NCI-H345 (cell line): ENCODE measurements at regions not wholly inside any gene's neighbourhood (a gene's known extent, or its start where the extent isn't known, plus 50 kb on each side); places are given as distances from the start of the nearest gene placed in this dataset.
"Not testable (repeated sequence)": the region's sequence is repeated elsewhere in the genome, so short reads cannot be mapped to it uniquely, and the experiment has no call there.

Experiments used
- DNase-seq: peaks from one replicate; lab custom pipeline; 2025; lab: John Stamatoyannopoulos, UW

GRCh38 chr5:110248921-110249320 is 477.6 kb downstream of the TMEM232 start:
- no peak for DNase-seq

GRCh38 chr5:110250355-110250754 is 476.1 kb downstream of the TMEM232 start:
- DNase-seq = no peak

DNA sequence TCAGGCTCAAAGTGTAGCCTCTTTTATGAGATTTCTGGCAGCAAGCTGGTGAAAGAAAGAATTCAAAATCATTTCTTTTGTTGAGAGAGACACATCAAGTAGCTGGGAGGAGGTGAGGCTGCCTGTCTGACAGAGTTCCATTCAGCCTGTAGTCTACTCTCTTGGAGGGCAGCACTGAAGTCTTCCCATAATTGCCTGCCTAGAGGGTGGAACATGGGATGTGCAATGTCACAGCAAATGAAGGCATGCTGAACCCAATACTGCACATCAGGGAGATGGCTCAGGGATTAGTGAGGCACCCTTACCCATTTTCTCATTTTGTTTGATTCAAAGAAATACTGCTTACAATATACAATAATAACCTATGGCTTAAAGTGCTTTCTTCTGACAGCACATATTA is 475.7 kb downstream of the TMEM232 start:
- no peak for DNase-seq

GRCh38 chr5:110251366-110251765 is 475.1 kb downstream of the TMEM232 start:
- DNase-seq = no peak

GRCh38 chr5:110255194-110255593 is 471.3 kb downstream of the TMEM232 start:
- no peak for DNase-seq

GRCh38 chr5:110256298-110256697 is 470.2 kb downstream of the TMEM232 start:
- no peak for DNase-seq

GRCh38 chr5:110257971-110258370 is 468.5 kb downstream of the TMEM232 start:
- DNase-seq = peak; percentile 27

DNA sequence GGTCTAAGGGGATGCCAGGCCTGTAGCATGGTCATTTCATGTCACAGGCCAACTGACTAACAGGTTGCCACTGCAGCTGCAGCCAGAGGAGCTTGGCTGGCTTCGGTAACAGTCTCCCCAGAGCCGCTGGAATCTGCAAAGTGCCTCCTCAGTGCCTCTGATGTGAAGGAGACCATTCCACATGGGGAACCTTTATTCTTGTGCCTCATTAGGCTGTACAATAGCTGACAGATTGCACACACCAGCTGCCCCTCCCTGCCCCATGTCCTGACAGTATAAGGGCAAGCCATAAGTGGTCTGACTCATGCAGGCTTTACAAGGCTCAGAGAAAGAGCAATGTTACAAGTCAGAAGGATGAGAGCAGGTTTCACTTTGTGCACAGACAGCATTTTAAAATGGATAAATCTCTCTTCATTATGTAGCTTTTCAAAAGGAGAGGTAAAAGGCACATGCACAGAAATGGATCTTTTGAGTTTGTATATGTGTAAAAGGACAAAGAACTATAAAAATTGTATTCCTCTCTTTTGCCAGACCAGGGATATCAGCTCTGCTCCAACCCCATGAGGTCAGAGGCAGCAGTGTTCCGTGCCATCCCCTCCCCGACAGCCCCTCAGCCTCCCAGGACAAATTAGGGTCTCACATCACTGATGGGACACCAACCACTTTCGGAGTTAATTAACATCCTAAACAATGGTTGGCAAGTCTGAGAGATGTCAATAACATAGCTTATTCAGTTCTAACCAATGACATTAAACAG is 467.8 kb downstream of the TMEM232 start:
- peak; percentile 62 for DNase-seq

GRCh38 chr5:110262749-110263148 is 463.7 kb downstream of the TMEM232 start:
- DNase-seq = no peak

DNA sequence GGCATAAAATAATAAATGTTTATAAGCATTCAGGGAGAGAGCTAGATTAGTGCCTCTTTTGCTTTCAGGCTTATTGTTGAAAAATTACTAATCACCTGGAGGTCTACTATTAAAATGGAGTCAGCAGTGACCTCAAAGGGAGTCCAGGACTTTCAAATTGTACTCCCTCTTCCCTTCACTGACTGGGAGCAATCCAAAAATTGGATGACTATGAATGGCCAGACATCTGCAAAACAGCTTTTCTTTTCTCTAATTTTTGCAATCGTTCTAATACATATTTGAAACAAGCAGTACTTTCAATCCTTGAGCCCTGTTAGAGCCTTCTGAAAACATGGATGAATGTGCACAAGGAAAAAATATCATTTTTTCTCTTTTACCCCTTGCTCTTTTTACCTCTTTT is 461.8 kb downstream of the TMEM232 start:
- DNase-seq = no peak

DNA sequence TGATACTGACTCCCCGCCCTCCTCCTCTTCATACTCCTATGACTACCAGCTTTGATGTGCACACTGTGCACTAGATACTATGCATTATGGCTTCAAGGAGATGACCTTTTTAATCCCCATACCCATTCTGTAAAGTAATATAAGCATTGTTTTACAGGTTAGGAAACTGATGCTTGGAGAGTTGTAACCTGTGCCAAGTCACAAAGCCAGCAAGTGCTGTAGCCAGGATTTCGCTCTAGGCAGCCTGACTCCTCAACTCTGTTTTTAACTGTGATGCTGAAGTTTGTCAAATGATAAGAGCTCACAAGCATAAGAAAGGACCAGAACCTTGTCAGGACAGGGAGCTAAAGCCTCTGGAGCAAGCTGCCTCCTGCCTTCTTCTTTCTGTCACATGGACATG is 461.3 kb downstream of the TMEM232 start:
- no peak for DNase-seq

DNA sequence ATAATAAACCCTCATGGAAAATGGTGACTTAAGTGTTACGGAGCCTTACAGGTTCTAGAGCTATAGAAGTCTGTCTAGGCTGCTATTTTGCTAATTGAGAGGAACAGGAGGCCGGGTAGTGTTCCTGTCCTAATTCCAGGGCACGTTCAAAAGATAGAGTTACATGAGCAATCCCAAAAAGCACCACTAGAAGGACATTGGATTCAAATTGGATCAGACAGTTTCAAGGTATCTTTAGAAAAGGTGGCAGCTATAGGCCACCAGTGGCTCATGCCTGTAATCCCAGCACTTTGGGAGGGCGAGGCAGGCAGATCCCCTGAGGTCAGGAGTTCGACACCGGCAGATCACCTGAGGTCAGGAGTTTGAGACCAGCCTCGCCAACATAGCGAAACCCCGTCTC is 458.8 kb downstream of the TMEM232 start:
- no peak for DNase-seq

GRCh38 chr5:110268283-110268682 is 458.2 kb downstream of the TMEM232 start:
- DNase-seq = no peak

DNA sequence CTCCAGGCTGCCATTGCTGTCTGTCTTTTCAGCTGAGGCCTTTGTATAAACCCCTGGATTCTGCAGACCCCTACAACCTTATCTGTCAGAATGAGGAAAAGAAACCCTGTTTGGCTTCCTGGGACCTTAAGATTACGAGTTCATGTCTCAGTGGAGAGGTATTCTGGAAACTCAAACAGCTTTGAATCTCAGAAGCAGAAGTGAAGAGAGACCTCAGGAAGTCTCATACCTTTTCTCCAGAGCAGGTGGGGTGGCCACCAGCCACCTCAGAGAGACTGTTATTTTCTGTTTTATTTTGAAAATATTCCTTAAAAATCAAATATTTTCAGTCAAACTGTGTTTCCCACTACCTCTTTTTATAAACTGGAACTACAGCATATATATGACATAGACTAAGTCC is 457.5 kb downstream of the TMEM232 start:
- DNase-seq = no peak

DNA sequence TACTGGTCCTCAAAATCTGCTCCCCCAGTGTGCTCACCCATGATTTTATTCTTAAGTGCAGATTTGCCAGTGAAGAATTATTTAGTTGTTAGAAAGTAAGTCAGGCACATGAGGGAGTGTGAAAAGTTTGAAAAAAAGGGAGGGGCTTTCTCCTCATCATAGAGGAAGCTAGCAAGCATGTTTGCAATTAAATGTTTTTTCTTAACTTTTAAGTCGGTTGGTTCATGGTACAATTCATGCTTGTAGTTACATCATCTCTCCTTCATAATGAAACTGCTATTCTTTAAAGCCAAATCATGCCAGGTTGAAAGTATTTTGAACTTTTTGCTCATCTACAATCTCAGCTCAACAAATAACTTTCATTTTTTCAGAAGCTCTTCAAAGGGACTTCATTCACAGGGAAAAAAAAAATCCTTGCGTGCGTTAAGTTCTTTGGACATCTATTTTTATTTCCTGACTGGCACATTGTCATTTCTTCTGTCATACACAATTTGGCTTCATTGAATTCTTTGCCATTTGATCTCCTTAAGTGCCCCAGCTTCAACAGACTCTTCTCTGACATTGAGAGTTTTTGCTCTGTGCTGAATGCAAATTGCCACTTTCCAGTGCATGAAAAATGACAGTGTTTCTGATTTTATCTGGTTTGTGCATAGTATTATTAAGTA is 456.9 kb downstream of the TMEM232 start:
- no peak for DNase-seq

GRCh38 chr5:110275878-110276277 is 450.6 kb downstream of the TMEM232 start:
- no peak for DNase-seq

DNA sequence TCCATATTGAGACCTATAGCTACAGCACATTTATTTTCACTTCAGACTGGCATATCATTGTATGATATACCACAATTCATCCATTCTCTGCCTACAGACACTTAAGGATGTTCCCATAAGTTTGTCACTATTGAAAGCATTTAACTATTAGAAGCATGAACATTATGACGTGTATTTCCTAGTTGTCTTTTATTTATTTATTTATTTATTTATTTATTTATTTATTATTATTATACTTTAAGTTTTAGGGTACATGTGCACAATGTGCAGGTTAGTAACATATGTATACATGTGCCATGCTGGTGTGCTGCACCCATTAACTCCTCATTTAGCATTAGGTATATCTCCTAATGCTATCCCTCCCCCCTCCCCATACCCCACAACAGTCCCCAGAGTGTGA is 448.0 kb downstream of the TMEM232 start:
- DNase-seq = not testable (repeated sequence)

DNA sequence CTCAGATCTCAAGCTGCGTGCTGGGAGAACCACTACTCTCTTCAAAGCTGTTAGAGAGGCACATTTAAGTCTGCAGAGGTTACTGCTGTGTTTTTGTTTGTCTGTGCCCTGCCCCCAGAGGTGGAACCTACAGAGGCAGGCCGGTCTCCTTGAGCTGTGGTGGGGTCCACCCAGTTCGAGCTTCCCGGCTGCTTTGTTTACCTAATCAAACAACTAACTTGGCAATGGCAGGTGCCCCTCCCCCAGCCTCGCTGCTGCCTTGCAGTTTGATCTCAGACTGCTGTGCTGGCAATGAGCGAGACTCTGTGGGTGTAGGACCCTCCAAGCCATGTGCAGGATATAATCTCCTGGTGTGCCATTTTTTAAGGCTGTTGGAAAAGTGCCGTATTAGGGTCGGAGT is 442.4 kb downstream of the TMEM232 start:
- not testable (repeated sequence) for DNase-seq

DNA sequence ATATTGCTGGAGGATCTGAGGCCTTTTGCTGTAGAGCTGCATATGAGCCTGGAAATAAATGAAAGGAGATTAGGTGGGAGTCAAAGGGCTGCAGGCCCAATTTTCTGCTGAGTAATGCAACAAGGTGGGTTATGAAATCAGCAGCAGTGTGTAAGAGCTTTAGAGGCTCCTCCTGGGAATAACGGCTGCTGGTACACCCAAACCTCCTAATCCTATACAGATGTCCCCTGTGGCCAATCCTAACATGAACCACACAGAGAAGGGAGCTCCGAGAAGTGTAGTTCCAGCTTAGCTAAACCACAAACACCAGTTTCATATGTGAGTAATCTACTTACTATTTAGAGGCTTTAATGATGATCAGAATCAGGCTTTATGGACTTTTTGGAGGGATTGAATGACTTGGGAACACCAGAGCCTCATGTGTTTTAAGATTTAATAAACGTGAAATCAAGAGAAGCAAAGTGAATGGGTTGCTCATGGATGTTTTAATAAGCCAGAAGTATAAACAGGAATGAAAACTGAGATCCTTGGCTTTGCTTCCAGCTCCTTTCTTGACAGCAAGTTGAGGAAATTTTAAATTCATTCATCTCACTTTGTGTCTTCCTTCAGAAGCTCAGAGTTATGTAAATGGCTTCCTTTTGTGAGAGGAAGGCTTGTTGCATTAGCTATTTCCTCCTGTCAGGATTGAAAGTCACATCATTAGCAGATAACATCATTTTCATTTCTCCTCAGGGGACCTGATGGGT is 437.5 kb downstream of the TMEM232 start:
- no peak for DNase-seq

- no peak for DNase-seq
Measured at GRCh38 chr5:110289512-110289810, 437.0 kb downstream of the TMEM232 start.

DNA sequence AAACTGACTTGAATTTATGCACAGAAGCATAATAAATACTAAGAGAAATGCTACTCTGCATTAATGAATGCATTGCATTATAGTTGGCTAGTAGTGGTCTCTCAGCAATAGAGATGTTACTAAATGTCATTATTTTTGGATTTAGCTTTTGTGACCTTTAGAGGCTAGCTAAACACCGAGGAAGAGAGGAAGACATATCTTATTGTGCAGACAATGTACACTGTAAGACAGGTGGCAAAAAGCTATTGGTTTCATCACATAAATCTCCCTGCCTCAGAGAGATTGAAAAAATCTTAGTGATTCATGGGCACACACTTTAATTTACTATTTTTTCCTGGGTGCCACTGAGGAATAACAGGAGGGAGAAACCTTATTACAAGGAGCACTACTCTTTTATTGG is 435.9 kb downstream of the TMEM232 start:
- DNase-seq = no peak

DNA sequence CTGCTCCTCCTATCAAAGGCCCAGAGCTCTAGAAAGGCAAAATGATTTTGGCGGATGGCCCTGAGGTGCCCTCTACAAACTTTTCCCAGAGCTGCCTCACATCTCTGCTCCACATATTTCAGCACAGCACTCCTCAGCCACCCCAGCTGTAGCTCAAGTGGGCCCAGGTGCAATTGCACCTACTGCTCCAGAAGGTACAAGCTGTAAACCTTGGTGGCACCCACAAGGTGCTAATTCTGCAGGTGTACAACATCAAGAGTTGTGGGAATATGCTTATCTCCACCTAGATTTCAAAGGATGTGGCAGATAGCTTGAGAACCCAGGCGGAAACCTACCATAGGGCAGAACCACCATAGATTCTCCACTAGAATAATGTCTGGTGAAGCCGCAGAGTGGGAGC is 432.2 kb downstream of the TMEM232 start:
- no peak for DNase-seq

GRCh38 chr5:110297152-110297670 is 429.3 kb downstream of the TMEM232 start:
- no peak for DNase-seq
